Neuron (in vitro differentiated cells): ENCODE measurements at regions not wholly inside any gene's neighbourhood (a gene's known extent, or its start where the extent isn't known, plus 50 kb on each side); places are given as distances from the start of the nearest gene placed in this dataset.
A peak's percentile ranks its signal among the peaks of the same experiment; 100 is the strongest.

Experiments
- H2AFZ ChIP-seq: one replicate; pipeline ENCODE4 v1.6.1; 2013; ENCODE audit warnings: low read depth, mild to moderate bottlenecking, inconsistent platforms, low read length, moderate library complexity
- H3K27me3 ChIP-seq: one replicate; pipeline ENCODE4 v1.6.1; 2013; ENCODE audit warnings: low read length; ENCODE audit not compliant: insufficient read depth
- H3K36me3 ChIP-seq: one replicate; pipeline ENCODE4 v1.6.1; 2013; ENCODE audit warnings: low read length; ENCODE audit not compliant: insufficient read depth
- H3K4me1 ChIP-seq: one replicate; pipeline ENCODE4 v1.6.1; 2013; ENCODE audit warnings: low read length; ENCODE audit not compliant: insufficient read depth
- H3K4me3 ChIP-seq: 2 replicates; pipeline ENCODE4 v1.5.1; 2013; ENCODE audit warnings: mild to moderate bottlenecking, low read length, moderate library complexity
- H3K9me3 ChIP-seq: one replicate; pipeline ENCODE4 v1.6.1; 2013; ENCODE audit warnings: low read length

GRCh38 chr11:15635521-15635920 lies 520.8 kb downstream of the INSC start:
- Histone ChIP-seq H3K4me1 (no peaks in the 10 kb centered on the region), H3K36me3 (no peaks in the 10 kb centered on the region), H3K9me3 (no peaks in the 10 kb centered on the region), H2AFZ (no peak overlapping the region), H3K27me3 (no peaks in the 10 kb centered on the region), H3K4me3 (no peak overlapping the region)

- no peaks in the 10 kb centered on the region for H3K9me3 ChIP-seq
- no peaks in the 10 kb centered on the region for H3K27me3 ChIP-seq
- H2AFZ ChIP-seq: no peak overlapping the region
- H3K36me3 ChIP-seq: no peaks in the 10 kb centered on the region
- H3K4me1 ChIP-seq: no peaks in the 10 kb centered on the region
- H3K4me3 ChIP-seq: no peak overlapping the region
Observed at GRCh38 chr11:15636521-15637089, 521.9 kb downstream of the INSC start.

GRCh38 chr11:15638386-15638787 lies 523.7 kb downstream of the INSC start:
- H3K27me3 ChIP-seq: no peaks in the 10 kb centered on the region
- no peaks in the 10 kb centered on the region for H3K9me3 ChIP-seq
- no peak overlapping the region for H2AFZ ChIP-seq
- no peak overlapping the region for H3K4me3 ChIP-seq
- no peaks in the 10 kb centered on the region for H3K4me1 ChIP-seq
- H3K36me3 ChIP-seq: no peaks in the 10 kb centered on the region

GRCh38 chr11:15640318-15640717 lies 525.6 kb downstream of the INSC start:
- no peaks in the 10 kb centered on the region for H3K36me3 ChIP-seq
- H3K9me3 ChIP-seq: no peaks in the 10 kb centered on the region

GRCh38 chr11:15641271-15642045 lies 526.7 kb downstream of the INSC start:
- Histone ChIP-seq H3K27me3 (no peaks in the 10 kb centered on the region), H3K4me3 (no peak overlapping the region), H2AFZ (no peak overlapping the region), H3K4me1 (no peaks in the 10 kb centered on the region), H3K36me3 (no peaks in the 10 kb centered on the region), H3K9me3 (no peaks in the 10 kb centered on the region)

More at GRCh38 chr11:15640318-15640717, 525.6 kb downstream of the INSC start:
- H3K4me3 ChIP-seq: no peak overlapping the region
- no peaks in the 10 kb centered on the region for H3K4me1 ChIP-seq
- H3K27me3 ChIP-seq: no peaks in the 10 kb centered on the region
- H2AFZ ChIP-seq: no peak overlapping the region

GRCh38 chr11:15645201-15645600 lies 530.5 kb downstream of the INSC start:
- no peaks in the 10 kb centered on the region for H3K27me3 ChIP-seq
- H3K4me3 ChIP-seq: no peak overlapping the region

DNA sequence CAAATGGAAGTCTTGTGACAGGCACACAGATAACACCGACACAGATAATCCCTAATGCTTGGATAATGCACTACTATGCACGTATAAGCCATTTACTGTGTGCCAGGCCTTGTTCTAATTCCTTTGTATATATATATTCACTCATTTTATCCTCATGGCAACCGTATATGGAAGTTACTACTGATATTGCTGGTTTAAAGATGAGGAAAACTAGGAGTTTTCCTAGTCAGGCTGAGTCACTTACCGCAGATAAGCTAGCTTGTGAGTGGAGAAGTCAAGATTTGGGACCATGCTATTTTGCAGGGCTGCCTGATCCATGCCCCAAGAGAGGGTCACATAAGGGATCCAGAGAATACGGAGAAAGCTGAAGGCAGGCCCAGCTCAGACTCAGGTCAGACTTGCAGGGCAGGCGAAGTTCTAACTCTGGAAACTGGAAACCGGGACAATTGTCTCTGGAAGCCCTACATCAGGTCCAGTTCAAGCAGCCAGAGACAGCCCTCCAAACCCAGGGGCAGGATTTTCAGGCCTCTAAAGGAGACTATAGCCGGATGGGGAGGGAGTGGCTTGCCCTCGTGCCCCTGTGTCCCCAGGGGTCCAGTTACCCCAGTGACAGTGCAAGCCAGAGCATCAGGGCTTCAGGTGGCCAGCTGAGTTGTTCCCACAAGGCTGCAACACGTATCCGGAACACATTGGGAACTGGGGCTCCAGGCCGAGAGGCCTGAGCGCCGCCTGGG lies 534.8 kb downstream of the INSC start:
- H2AFZ ChIP-seq: peak overlapping the region; percentile 32
- no peaks in the 10 kb centered on the region for H3K9me3 ChIP-seq
- H3K4me3 ChIP-seq: peak overlapping the region; percentile 27
- no peaks in the 10 kb centered on the region for H3K27me3 ChIP-seq
- peaks cover 10% of the 10 kb centered on the region for H3K4me1 ChIP-seq
- no peaks in the 10 kb centered on the region for H3K36me3 ChIP-seq

More at GRCh38 chr11:15645201-15645600, 530.5 kb downstream of the INSC start:
- no peak overlapping the region for H2AFZ ChIP-seq
- peaks cover 4% of the 10 kb centered on the region for H3K4me1 ChIP-seq
- H3K36me3 ChIP-seq: no peaks in the 10 kb centered on the region
- no peaks in the 10 kb centered on the region for H3K9me3 ChIP-seq

GRCh38 chr11:15650105-15650938 lies 535.6 kb downstream of the INSC start:
- no peaks in the 10 kb centered on the region for H3K27me3 ChIP-seq
- H3K9me3 ChIP-seq: no peaks in the 10 kb centered on the region
- peak overlapping the region; percentile 27 for H3K4me3 ChIP-seq
- H3K36me3 ChIP-seq: no peaks in the 10 kb centered on the region
- H2AFZ ChIP-seq: peak overlapping the region; percentile 32
- H3K4me1 ChIP-seq: peaks cover 10% of the 10 kb centered on the region

GRCh38 chr11:15651033-15651432 lies 536.3 kb downstream of the INSC start:
- no peak overlapping the region for H2AFZ ChIP-seq
- H3K9me3 ChIP-seq: no peaks in the 10 kb centered on the region
- H3K27me3 ChIP-seq: no peaks in the 10 kb centered on the region

GRCh38 chr11:15651816-15652215 lies 537.1 kb downstream of the INSC start:
- Histone ChIP-seq H2AFZ (no peak overlapping the region), H3K27me3 (no peaks in the 10 kb centered on the region), H3K9me3 (no peaks in the 10 kb centered on the region), H3K4me1 (peaks cover 10% of the 10 kb centered on the region), H3K36me3 (no peaks in the 10 kb centered on the region), H3K4me3 (no peak overlapping the region)

More at GRCh38 chr11:15651033-15651432, 536.3 kb downstream of the INSC start:
- Histone ChIP-seq H3K36me3 (no peaks in the 10 kb centered on the region), H3K4me3 (no peak overlapping the region), H3K4me1 (peaks cover 10% of the 10 kb centered on the region)

DNA sequence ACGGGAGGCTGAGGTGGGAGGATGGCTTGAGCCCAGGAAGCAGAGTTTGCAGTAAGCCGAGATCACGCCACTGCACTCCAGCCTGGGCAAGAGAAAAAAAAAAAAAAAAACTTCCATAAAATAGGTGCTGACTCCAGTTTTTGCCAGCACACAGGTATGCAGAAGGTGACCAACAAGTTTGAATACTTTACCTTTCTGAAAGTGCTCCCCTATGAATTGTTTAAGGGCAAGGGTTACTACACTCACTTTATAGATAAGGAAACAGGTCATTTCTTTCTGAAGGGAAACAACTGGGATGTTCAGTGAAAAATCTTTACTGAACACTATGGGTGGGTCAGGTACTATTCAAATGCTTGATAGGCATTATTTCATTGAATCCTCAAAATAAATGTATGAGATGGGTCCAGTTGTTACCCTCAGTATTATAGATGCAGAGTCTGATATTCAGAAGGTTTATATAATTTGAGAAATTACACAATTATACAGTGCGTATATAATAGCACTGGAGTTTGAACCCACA lies 538.5 kb downstream of the INSC start:
- no peaks in the 10 kb centered on the region for H3K27me3 ChIP-seq
- H2AFZ ChIP-seq: no peak overlapping the region
- H3K9me3 ChIP-seq: no peaks in the 10 kb centered on the region
- no peaks in the 10 kb centered on the region for H3K36me3 ChIP-seq
- H3K4me3 ChIP-seq: no peak overlapping the region
- H3K4me1 ChIP-seq: peaks cover 10% of the 10 kb centered on the region

- Histone ChIP-seq H3K27me3 (no peaks in the 10 kb centered on the region), H3K4me3 (no peak overlapping the region), H3K4me1 (peaks cover 10% of the 10 kb centered on the region)
Observed at GRCh38 chr11:15654451-15654850, 539.7 kb downstream of the INSC start.

More at GRCh38 chr11:15654451-15654850, 539.7 kb downstream of the INSC start:
- no peaks in the 10 kb centered on the region for H3K36me3 ChIP-seq
- H3K9me3 ChIP-seq: no peaks in the 10 kb centered on the region
- no peak overlapping the region for H2AFZ ChIP-seq
